Duodenal mucosa (tissue), 2 donors: ENCODE measurements at regions not wholly inside any gene's neighbourhood (a gene's known extent, or its start where the extent isn't known, plus 50 kb on each side); places are given as distances from the start of the nearest gene placed in this dataset.

Source experiments
- H3K27ac ChIP-seq: one replicate; pipeline ENCODE4 v1.7.0; 2013; ENCODE audit warnings: low read depth, low read length
- H3K27me3 ChIP-seq, 2 donors: one replicate each; pipeline ENCODE4 v1.7.0; 2013; ENCODE audit warnings: low read length in 2 of 2, control low read depth in 1 of 2; ENCODE audit not compliant: insufficient read depth in 2 of 2, control insufficient read depth in 1 of 2
- H3K36me3 ChIP-seq, 2 donors: one replicate each; pipeline ENCODE4 v1.7.0; 2013; ENCODE audit warnings: low read length in 2 of 2, control low read depth in 1 of 2; ENCODE audit not compliant: insufficient read depth in 2 of 2, control insufficient read depth in 1 of 2
- H3K4me1 ChIP-seq, 2 donors: one replicate each; pipeline ENCODE4 v1.7.0; 2013; ENCODE audit warnings: low read length in 2 of 2, control low read depth in 1 of 2; ENCODE audit not compliant: insufficient read depth in 2 of 2, control insufficient read depth in 1 of 2
- H3K4me3 ChIP-seq, 2 donors: one replicate each; pipeline ENCODE4 v1.7.0; 2013; ENCODE audit warnings: low read length in 2 of 2, low read depth in 1 of 2
- H3K9ac ChIP-seq, 2 donors: one replicate each; pipeline ENCODE4 v1.7.0; 2013; ENCODE audit warnings: low read length in 2 of 2, low read depth in 1 of 2
- H3K9me3 ChIP-seq, 2 donors: one replicate each; pipeline ENCODE4 v1.7.0; 2013; ENCODE audit warnings: low read length in 2 of 2, control low read depth in 1 of 2; ENCODE audit not compliant: control insufficient read depth in 1 of 2

DNA sequence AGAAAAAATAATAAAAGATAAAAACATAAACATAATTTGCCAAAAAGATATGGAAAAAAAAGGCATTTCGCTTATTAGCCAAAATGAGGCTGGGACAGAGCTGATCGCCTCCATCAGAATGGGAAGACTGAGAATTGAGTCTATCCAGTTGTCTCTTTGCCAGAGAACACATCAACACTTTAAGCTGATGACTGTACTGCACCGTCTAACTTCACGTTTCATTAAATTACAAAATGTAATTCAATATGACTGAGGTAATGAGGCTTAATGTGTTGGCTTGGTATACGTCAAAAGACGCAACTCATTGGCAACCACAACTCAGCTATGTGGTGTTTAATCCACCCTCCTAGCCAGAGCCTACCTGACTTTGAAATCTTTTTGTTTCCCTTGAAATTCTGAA, 462.7 kb upstream of the CD180 start:
- H3K4me1 ChIP-seq, result no peaks in the 10 kb centered on the region
- H3K4me3 ChIP-seq, result no peak overlapping the region
- no peaks in the 10 kb centered on the region for H3K36me3 ChIP-seq
- no peak overlapping the region for H3K9ac ChIP-seq
- H3K9me3 ChIP-seq, result no peaks in the 10 kb centered on the region
- no peak overlapping the region for H3K27ac ChIP-seq
- H3K27me3 ChIP-seq, result no peaks in the 10 kb centered on the region

DNA sequence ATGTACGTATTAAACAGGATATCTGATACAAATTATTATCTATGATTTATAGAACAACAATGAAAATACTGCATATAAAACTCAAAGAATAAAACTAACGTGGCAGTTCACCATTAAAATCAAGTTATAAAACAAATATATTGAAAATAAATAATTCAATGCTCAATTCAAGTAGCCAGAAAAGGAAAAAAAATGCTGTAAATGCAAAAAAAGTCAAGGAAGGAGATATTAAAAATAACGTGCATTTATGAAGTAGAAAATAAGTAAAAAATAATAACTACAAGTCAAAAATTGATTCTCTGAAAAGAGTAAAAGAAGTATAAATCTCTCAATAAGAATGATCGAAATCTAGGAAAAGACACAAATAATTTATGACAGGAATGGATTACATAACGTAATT, 460.5 kb upstream of the CD180 start:
- no peak overlapping the region for H3K4me3 ChIP-seq
- no peaks in the 10 kb centered on the region for H3K27me3 ChIP-seq
- no peak overlapping the region for H3K9ac ChIP-seq
- H3K36me3 ChIP-seq, result no peaks in the 10 kb centered on the region
- no peak overlapping the region for H3K27ac ChIP-seq
- no peaks in the 10 kb centered on the region for H3K4me1 ChIP-seq
- no peaks in the 10 kb centered on the region for H3K9me3 ChIP-seq

DNA sequence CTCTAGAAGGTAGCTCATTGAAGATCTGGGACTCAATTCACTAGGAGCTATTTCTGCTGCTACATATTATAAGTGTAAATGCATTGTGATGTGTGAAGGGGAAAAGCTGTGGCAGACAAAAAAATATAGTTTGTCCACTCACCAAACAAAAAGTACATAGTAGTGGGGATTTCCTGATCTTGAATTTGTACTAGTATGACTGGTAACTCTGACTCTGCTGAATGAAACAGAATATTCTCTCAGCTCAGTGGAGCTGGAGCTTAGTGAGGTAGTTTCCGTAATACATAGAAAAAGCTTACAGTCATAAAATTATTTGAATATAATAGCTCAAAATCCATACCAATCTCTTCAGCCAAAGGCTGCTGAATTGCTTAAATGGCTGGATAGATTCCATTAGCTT, 455.6 kb upstream of the CD180 start:
- Histone ChIP-seq H3K9ac (no peak overlapping the region), H3K36me3 (no peaks in the 10 kb centered on the region), H3K27ac (no peak overlapping the region), H3K4me1 (no peaks in the 10 kb centered on the region), H3K9me3 (no peaks in the 10 kb centered on the region), H3K4me3 (no peak overlapping the region), H3K27me3 (no peaks in the 10 kb centered on the region)

DNA sequence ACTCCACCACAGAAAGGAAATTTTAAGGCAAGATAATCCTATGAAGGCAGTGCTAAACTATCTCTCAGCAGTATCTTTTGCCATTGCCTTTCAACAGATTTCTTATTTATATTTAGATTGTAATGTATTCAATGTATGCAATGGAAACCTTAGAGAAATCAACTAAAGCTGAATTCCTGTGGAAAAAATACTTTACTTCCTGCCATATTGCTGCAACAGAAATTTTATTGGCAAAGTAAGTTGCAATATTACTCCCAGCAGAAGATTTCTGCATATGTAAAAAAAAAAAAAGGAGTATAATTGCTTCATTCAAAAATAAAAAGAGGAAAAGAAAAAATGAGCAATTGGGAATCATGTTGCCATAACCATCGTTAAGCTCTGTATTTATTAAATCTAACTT, 454.6 kb upstream of the CD180 start:
- H3K36me3 ChIP-seq, result no peaks in the 10 kb centered on the region
- H3K4me1 ChIP-seq, result no peaks in the 10 kb centered on the region
- H3K4me3 ChIP-seq, result no peak overlapping the region
- no peaks in the 10 kb centered on the region for H3K27me3 ChIP-seq
- H3K9ac ChIP-seq, result no peak overlapping the region
- no peaks in the 10 kb centered on the region for H3K9me3 ChIP-seq
- no peak overlapping the region for H3K27ac ChIP-seq

GRCh38 chr5:67648201-67648671, 451.6 kb upstream of the CD180 start:
- H3K36me3 ChIP-seq, result no peaks in the 10 kb centered on the region
- H3K4me3 ChIP-seq, result no peak overlapping the region
- H3K9me3 ChIP-seq, result peaks cover 4 to 8% of the 10 kb centered on the region in 2 donors
- no peaks in the 10 kb centered on the region for H3K4me1 ChIP-seq
- no peak overlapping the region for H3K27ac ChIP-seq
- no peak overlapping the region for H3K9ac ChIP-seq
- no peaks in the 10 kb centered on the region for H3K27me3 ChIP-seq

DNA sequence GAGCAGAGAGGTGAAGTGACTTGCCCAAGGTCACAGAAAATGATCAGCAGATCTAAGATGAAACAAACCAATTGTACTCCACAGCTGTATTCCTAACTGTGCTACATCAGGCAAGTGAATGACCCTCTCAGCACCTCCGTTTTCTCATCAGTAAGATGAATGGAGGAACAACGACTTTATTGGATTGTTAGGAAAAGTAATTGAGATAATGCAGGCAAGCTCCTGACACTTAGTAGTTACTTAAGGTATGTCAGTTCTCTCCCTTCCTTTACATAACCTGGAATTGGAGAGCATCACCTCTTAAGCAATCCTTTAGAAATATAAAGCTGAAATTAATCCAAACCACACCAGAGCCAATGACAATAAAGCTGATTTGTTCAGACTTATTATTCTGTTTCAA, 451.2 kb upstream of the CD180 start:
- Histone ChIP-seq H3K4me3 (no peak overlapping the region), H3K9ac (no peak overlapping the region), H3K27me3 (no peaks in the 10 kb centered on the region), H3K9me3 (peaks cover 4 to 8% of the 10 kb centered on the region in 2 donors), H3K4me1 (no peaks in the 10 kb centered on the region), H3K36me3 (no peaks in the 10 kb centered on the region), H3K27ac (no peak overlapping the region)

GRCh38 chr5:67644221-67644920, 447.8 kb upstream of the CD180 start:
- Histone ChIP-seq H3K9ac (no peak overlapping the region), H3K27me3 (no peaks in the 10 kb centered on the region), H3K4me3 (no peak overlapping the region), H3K27ac (no peak overlapping the region), H3K36me3 (no peaks in the 10 kb centered on the region), H3K4me1 (no peaks in the 10 kb centered on the region), H3K9me3 (peaks cover 4 to 8% of the 10 kb centered on the region in 2 donors)

DNA sequence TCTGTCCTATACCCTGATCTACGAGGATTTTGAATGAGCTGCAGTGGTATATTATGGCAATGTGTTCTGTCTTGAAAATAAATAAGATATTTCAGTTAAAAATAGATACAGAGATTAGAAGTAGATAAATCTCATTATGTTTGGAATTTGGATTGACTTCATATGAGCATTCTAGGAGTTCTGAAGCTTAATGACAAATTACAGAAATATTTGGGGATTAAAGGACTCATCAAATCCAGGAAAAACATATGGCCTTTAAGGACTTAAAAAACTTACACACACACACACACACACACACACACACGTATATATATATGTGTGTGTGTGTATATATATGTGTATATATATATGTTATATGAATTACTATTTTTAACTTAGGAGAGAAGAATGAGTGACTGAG, 446.9 kb upstream of the CD180 start:
- Histone ChIP-seq H3K9ac (no peak overlapping the region), H3K27ac (no peak overlapping the region)

DNA sequence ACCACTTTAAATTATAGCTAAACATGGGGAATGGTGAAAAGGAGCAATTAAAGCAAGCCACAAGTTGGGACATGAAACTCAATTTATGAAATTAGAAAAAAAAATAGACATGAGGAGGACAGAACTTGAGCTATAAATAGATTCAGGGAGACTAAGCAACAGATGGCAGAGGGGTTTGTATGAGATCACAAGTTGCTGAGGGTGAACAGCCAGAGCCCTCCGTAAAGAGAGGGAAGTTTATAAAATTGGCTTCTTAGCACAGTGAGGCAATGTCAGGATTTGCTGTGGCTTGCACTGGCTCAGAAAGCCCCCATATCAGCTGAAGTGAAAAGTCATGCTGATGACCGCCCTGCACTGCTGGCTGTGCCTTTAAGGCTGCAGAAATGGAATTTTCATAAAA, 443.4 kb upstream of the CD180 start:
- H3K27me3 ChIP-seq, result no peaks in the 10 kb centered on the region
- no peak overlapping the region for H3K4me3 ChIP-seq
- no peak overlapping the region for H3K9ac ChIP-seq
- no peaks in the 10 kb centered on the region for H3K36me3 ChIP-seq
- no peak overlapping the region for H3K27ac ChIP-seq
- no peaks in the 10 kb centered on the region for H3K4me1 ChIP-seq
- H3K9me3 ChIP-seq, result peaks cover 4 to 8% of the 10 kb centered on the region in 2 donors

More for the DNA sequence above, 446.9 kb upstream of the CD180 start:
- Histone ChIP-seq H3K27me3 (no peaks in the 10 kb centered on the region), H3K36me3 (no peaks in the 10 kb centered on the region), H3K4me3 (no peak overlapping the region), H3K4me1 (no peaks in the 10 kb centered on the region), H3K9me3 (peaks cover 4 to 8% of the 10 kb centered on the region in 2 donors)

DNA sequence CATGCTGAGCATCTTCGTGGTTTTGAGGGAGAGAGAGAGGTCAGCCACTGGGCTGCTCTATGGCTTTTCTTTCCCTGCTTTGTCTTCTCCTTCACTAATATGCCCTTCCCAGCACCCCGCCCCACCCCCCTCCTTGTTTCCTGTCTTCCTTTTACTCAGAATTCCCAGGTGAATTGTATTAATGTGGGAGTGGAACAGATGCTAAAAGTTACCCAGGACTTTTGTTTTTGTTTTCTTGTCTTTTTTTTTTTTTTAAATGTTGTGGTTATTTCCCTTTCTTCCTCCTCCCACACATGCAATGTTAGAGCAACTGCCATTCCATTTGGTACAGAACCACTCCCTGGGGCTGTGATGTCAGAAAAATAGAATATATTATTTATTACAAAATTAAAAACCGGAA, 442.7 kb upstream of the CD180 start:
- Histone ChIP-seq H3K27ac (no peak overlapping the region), H3K4me1 (no peaks in the 10 kb centered on the region), H3K9ac (no peak overlapping the region), H3K27me3 (no peaks in the 10 kb centered on the region), H3K4me3 (no peak overlapping the region), H3K36me3 (no peaks in the 10 kb centered on the region), H3K9me3 (peaks cover 0 to 2% of the 10 kb centered on the region in 2 donors)
